HCT116 (cell line): ENCODE measurements at regions not wholly inside any gene's neighbourhood (a gene's known extent, or its start where the extent isn't known, plus 50 kb on each side); places are given as distances from the start of the nearest gene placed in this dataset.
A peak's percentile ranks its signal among the peaks of the same experiment; 100 is the strongest.

Experiments
- ATAC-seq: fragments of 200-7000 bp; cut with Tn5 transposase; 2 replicates; pipeline ENCODE4 v1.9.1; 2020; ENCODE audit warnings: mild to moderate bottlenecking, moderate library complexity
- BruUV-seq: library from RNA; stranded (reverse); fragments of 400-500 nt; replicated peaks from 2 replicates; lab custom pipeline; 2021; lab: Mats Ljungman, UMichigan
- CTCF ChIA-PET: fragments of 300-600 bp; sonication (Branson Sonifier 250); formaldehyde crosslinking; loops from one replicate; lab custom pipeline; 2021; ENCODE audit warnings: antibody characterized with exemption; lab: Charles Lee
- POLR2A ChIA-PET: fragments of 300-600, 350-600 bp; sonication (Branson Sonifier 250); formaldehyde crosslinking; loops from one replicate; lab custom pipeline; 2021; ENCODE audit warnings: antibody characterized with exemption; lab: Charles Lee
- RAD21 ChIA-PET, 2 experiments: fragments of 300-600 bp; sonication (Branson Sonifier 250); formaldehyde crosslinking; loops; one replicate each; lab custom pipeline; 2023; ENCODE audit warnings: low total read pairs in 2 of 2; ENCODE audit not compliant: uncharacterized antibody in 2 of 2, unreplicated experiment in 2 of 2, low non-redundant PET in 1 of 2; lab: Charles Lee
- DNase-seq: peaks from one replicate; pipeline ENCODE4 v3.0.0-alpha.2; 2010; ENCODE audit warnings: low read depth, low spot score
- H2AFZ ChIP-seq: fragments of 200-600 bp; shearing (Covaris generic), sonication (generic); 2 replicates; pipeline ENCODE4 v1.6.1; 2017; ENCODE audit warnings: low read depth, mixed run types, mixed read lengths, antibody characterized with exemption, low read length; ENCODE audit not compliant: poor library complexity, severe bottlenecking
- H3K27ac ChIP-seq: 2 replicates; pipeline ENCODE4 v1.5.1; 2012; ENCODE audit warnings: low read depth, low read length
- H3K27me3 ChIP-seq: fragments of 200-600 bp; sonication (generic); 2 replicates; pipeline ENCODE4 v1.6.1; 2016; ENCODE audit warnings: mixed run types, low read length, mixed read lengths; ENCODE audit not compliant: insufficient read depth
- H3K36me3 ChIP-seq, 2 experiments: fragments of 200-500 bp in 1 of 2; fragments of 200-600 bp in 1 of 2; sonication (Bioruptor generic) in 1 of 2; sonication (generic) in 1 of 2; 2 replicates each; pipeline versions ENCODE4 v1.5.1 to v1.6.1; 2014 to 2016; ENCODE audit warnings: low read length in 2 of 2, inconsistent platforms in 1 of 2, mixed read lengths in 1 of 2, mixed run types in 1 of 2; ENCODE audit not compliant: insufficient read depth in 2 of 2, control insufficient read depth in 1 of 2
- H3K4me1 ChIP-seq, 2 experiments: fragments of 200-600 bp in 1 of 2; sonication (generic) in 1 of 2; 2 replicates each; pipeline versions ENCODE4 v1.5.1 to v1.6.1; 2012 to 2017; ENCODE audit warnings: low read length in 2 of 2, inconsistent platforms in 1 of 2, mild to moderate bottlenecking in 1 of 2, mixed read lengths in 1 of 2, mixed run types in 1 of 2, moderate library complexity in 1 of 2; ENCODE audit not compliant: insufficient read depth in 2 of 2, control insufficient read depth in 1 of 2
- H3K4me2 ChIP-seq: fragments of 200-600 bp; sonication (generic); 2 replicates; pipeline ENCODE4 v1.6.1; 2017; ENCODE audit warnings: mixed run types, low read length, mixed read lengths
- H3K4me3 ChIP-seq, 2 experiments: fragments of 200-600 bp in 1 of 2; sonication (generic) in 1 of 2; replicated peaks in 1 of 2; 2 replicates each; pipeline ENCODE4 v1.5.1; 2011 to 2016; ENCODE audit warnings: low read length in 2 of 2, control low read depth in 1 of 2, low read depth in 1 of 2, mild to moderate bottlenecking in 1 of 2, mixed read lengths in 1 of 2, mixed run types in 1 of 2
- H3K79me2 ChIP-seq: fragments of 200-600 bp; sonication (generic); 2 replicates; pipeline ENCODE4 v1.6.1; 2017; ENCODE audit warnings: mild to moderate bottlenecking, mixed run types, low read length, moderate library complexity, mixed read lengths; ENCODE audit not compliant: insufficient read depth
- H3K9ac ChIP-seq: fragments of 200-600 bp; sonication (generic); 2 replicates; pipeline ENCODE4 v1.6.1; 2016; ENCODE audit warnings: low read length, mixed read lengths
- H3K9me2 ChIP-seq: fragments of 200-600 bp; sonication (generic), shearing (Covaris generic); 2 replicates; pipeline ENCODE4 v1.6.1; 2017; ENCODE audit warnings: mixed run types, mild to moderate bottlenecking, moderate library complexity; ENCODE audit not compliant: insufficient read depth
- H3K9me3 ChIP-seq, 2 experiments: fragments of 200-500 bp in 1 of 2; fragments of 200-600 bp in 1 of 2; sonication (Bioruptor generic) in 1 of 2; sonication (generic) in 1 of 2; 2 replicates each; pipeline ENCODE4 v1.6.1; 2014 to 2017; ENCODE audit warnings: low read length in 2 of 2, mixed read lengths in 2 of 2, inconsistent platforms in 1 of 2, low read depth in 1 of 2, mild to moderate bottlenecking in 1 of 2, mixed run types in 1 of 2, moderate library complexity in 1 of 2; ENCODE audit not compliant: control insufficient read depth in 1 of 2, insufficient read depth in 1 of 2
- H4K20me1 ChIP-seq: fragments of 200-600 bp; sonication (generic), shearing (Covaris generic); 2 replicates; pipeline ENCODE4 v1.6.1; 2017; ENCODE audit warnings: mixed run types, mild to moderate bottlenecking, moderate library complexity; ENCODE audit not compliant: insufficient read depth
- ATF3 ChIP-seq: IDR thresholded peaks from 2 replicates; pipeline ENCODE4 v1.6.1; 2012
- CBX3 ChIP-seq: IDR thresholded peaks from 2 replicates; pipeline ENCODE4 v1.6.1; 2012; ENCODE audit warnings: low read depth
- ELF1 ChIP-seq: IDR thresholded peaks from 2 replicates; pipeline ENCODE4 v1.6.1; 2012; ENCODE audit warnings: low read depth, borderline replicate concordance
- RAD21 ChIP-seq: IDR thresholded peaks from 2 replicates; pipeline ENCODE4 v1.6.1; 2012; ENCODE audit warnings: low read depth, mild to moderate bottlenecking
- SIN3A ChIP-seq: IDR thresholded peaks from 2 replicates; pipeline ENCODE4 v1.6.1; 2012; ENCODE audit warnings: low read depth
- ZFX ChIP-seq: fragments of 450-650 bp; IDR thresholded peaks from 2 replicates; pipeline ENCODE4 v1.6.1; 2017
- intact Hi-C: fragments of 100-400 bp; cut with micrococcal nuclease; formaldehyde crosslinking; loops from 2 replicates; pipeline ENCODE4 v1.10.0; 2022
- TF ChIP-seq, protein P1 (sequence below): IDR thresholded peaks from 2 replicates; pipeline ENCODE4 v1.6.1; 2012
- TF ChIP-seq, protein P2 (sequence below), 3 experiments: fragments of 200-600 bp in 1 of 3; sonication (generic) in 1 of 3; IDR thresholded peaks in 2 of 3; conservative IDR thresholded peaks in 1 of 3; 2 replicates each; pipeline ENCODE4 v1.5.1; 2012 to 2017; ENCODE audit warnings: low read depth in 2 of 3, low read length in 2 of 3, antibody characterized with exemption in 1 of 3, borderline replicate concordance in 1 of 3, control low read depth in 1 of 3, mild to moderate bottlenecking in 1 of 3, mixed read lengths in 1 of 3, mixed run types in 1 of 3, moderate library complexity in 1 of 3; ENCODE audit not compliant: insufficient read depth in 1 of 3
- TF ChIP-seq, protein P3 (sequence below): IDR thresholded peaks from 2 replicates; pipeline ENCODE4 v1.6.1; 2012; ENCODE audit warnings: low read depth

DNA sequence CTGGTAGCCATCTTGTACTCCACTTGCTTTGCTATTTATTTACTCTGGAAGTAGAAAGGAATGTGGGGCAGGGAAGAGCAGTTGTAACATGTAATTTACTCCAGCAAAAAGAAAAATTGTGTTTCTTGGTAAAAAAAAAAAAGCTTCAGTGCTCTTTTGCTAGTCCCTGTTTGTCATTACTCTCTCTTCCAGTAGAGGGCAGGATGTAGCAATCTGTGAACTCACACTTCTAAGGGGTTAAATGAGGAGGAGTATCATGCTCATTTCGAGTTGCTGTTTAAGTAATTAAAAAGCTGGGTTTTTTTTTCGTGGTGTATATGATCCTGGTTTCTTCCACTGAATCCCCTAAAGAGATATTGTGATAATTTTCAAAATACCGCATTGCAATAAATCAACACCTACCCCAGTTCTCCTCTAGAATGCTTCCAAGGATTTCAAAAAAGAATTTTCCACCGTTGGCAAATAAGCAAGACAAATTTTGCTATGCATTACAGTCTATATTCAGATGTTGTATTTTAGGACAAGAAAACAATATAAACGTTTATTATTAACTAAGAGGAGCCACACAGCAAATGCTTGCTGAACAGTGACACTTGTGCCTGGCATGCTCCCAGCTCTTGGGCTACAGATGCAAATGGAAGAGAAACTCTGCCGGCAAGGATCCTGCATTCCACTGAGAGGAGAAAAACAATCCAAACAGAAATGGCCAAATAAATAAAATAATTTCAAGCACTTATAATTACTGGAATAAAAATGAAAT is 261.6 kb downstream of the ASXL3 start:
- H2AFZ ChIP-seq = no peak overlapping the region
- no peaks in the 10 kb centered on the region for H3K9me2 ChIP-seq
- RAD21 ChIA-PET = no interaction called here
- H3K9me3 ChIP-seq = peaks cover 0 to 23% of the 10 kb centered on the region in 2 experiments; a peak in 2 of 4 replicates
- POLR2A ChIA-PET = no interaction called here
- H3K27ac ChIP-seq = no peak overlapping the region
- no peak overlapping the region for H3K9ac ChIP-seq
- CTCF ChIA-PET = no interaction called here
- no peaks in the 10 kb centered on the region for H3K79me2 ChIP-seq
- no peaks in the 10 kb centered on the region for H3K36me3 ChIP-seq
- TF ChIP-seq, protein P1, sequence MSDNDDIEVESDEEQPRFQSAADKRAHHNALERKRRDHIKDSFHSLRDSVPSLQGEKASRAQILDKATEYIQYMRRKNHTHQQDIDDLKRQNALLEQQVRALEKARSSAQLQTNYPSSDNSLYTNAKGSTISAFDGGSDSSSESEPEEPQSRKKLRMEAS = no peak
- TF ChIP-seq, protein P2, sequence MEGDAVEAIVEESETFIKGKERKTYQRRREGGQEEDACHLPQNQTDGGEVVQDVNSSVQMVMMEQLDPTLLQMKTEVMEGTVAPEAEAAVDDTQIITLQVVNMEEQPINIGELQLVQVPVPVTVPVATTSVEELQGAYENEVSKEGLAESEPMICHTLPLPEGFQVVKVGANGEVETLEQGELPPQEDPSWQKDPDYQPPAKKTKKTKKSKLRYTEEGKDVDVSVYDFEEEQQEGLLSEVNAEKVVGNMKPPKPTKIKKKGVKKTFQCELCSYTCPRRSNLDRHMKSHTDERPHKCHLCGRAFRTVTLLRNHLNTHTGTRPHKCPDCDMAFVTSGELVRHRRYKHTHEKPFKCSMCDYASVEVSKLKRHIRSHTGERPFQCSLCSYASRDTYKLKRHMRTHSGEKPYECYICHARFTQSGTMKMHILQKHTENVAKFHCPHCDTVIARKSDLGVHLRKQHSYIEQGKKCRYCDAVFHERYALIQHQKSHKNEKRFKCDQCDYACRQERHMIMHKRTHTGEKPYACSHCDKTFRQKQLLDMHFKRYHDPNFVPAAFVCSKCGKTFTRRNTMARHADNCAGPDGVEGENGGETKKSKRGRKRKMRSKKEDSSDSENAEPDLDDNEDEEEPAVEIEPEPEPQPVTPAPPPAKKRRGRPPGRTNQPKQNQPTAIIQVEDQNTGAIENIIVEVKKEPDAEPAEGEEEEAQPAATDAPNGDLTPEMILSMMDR (IDR thresholded peaks at IDR 0.05 in 2 of 3, conservative IDR thresholded peaks at IDR 0.05 in 1 of 3; ENCODE audit: borderline replicate concordance in 1 of 3, insufficient read depth in 1 of 3, low read depth in 2 of 3, low read length in 2 of 3) = peak in 2 of 3 experiments; percentile 54 to 56; a peak in 4 of 6 replicates
- TF ChIP-seq SIN3A (no peak), RAD21 (peak; percentile 13; the same call in 1 of the 2 replicates), ZFX (no peak), CBX3 (no peak), ELF1 (no peak), ATF3 (no peak)
- TF ChIP-seq, protein P3, sequence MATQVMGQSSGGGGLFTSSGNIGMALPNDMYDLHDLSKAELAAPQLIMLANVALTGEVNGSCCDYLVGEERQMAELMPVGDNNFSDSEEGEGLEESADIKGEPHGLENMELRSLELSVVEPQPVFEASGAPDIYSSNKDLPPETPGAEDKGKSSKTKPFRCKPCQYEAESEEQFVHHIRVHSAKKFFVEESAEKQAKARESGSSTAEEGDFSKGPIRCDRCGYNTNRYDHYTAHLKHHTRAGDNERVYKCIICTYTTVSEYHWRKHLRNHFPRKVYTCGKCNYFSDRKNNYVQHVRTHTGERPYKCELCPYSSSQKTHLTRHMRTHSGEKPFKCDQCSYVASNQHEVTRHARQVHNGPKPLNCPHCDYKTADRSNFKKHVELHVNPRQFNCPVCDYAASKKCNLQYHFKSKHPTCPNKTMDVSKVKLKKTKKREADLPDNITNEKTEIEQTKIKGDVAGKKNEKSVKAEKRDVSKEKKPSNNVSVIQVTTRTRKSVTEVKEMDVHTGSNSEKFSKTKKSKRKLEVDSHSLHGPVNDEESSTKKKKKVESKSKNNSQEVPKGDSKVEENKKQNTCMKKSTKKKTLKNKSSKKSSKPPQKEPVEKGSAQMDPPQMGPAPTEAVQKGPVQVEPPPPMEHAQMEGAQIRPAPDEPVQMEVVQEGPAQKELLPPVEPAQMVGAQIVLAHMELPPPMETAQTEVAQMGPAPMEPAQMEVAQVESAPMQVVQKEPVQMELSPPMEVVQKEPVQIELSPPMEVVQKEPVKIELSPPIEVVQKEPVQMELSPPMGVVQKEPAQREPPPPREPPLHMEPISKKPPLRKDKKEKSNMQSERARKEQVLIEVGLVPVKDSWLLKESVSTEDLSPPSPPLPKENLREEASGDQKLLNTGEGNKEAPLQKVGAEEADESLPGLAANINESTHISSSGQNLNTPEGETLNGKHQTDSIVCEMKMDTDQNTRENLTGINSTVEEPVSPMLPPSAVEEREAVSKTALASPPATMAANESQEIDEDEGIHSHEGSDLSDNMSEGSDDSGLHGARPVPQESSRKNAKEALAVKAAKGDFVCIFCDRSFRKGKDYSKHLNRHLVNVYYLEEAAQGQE = no peak
- BruUV-seq = no TSS peak
- H3K27me3 ChIP-seq = no peaks in the 10 kb centered on the region
- intact Hi-C loops = no loop called here
- peak; percentile 4 for DNase-seq
- H3K4me1 ChIP-seq = no peaks in the 10 kb centered on the region
- ATAC-seq = no peak
- no peak overlapping the region for H3K4me3 ChIP-seq
- no peaks in the 10 kb centered on the region; the same call in 1 of the 2 replicates for H4K20me1 ChIP-seq
- H3K4me2 ChIP-seq = no peak overlapping the region
